HCT116 (cell line): ENCODE measurements at regions not wholly inside any gene's neighbourhood (a gene's known extent, or its start where the extent isn't known, plus 50 kb on each side); places are given as distances from the start of the nearest gene placed in this dataset.

Source experiments
- CEBPB ChIP-seq: IDR thresholded peaks from 2 replicates; pipeline ENCODE4 v1.6.1; 2012; ENCODE audit warnings: low read depth
- CTCF ChIP-seq, 3 experiments: fragments of 200-600 bp in 1 of 3; sonication (generic) in 1 of 3; IDR thresholded peaks in 2 of 3; conservative IDR thresholded peaks in 1 of 3; 2 replicates each; pipeline ENCODE4 v1.5.1; 2012 to 2017; ENCODE audit warnings: low read depth in 2 of 3, low read length in 2 of 3, antibody characterized with exemption in 1 of 3, borderline replicate concordance in 1 of 3, control low read depth in 1 of 3, mild to moderate bottlenecking in 1 of 3, mixed read lengths in 1 of 3, mixed run types in 1 of 3, moderate library complexity in 1 of 3; ENCODE audit not compliant: insufficient read depth in 1 of 3
- EGR1 ChIP-seq: IDR thresholded peaks from 2 replicates; pipeline ENCODE4 v1.6.1; 2012; ENCODE audit warnings: low read depth
- EZH2phosphoT487 ChIP-seq: fragments of 200-600 bp; IDR thresholded peaks from 2 replicates; pipeline ENCODE4 v1.6.1; 2018; ENCODE audit warnings: antibody characterized with exemption, borderline replicate concordance
- POLR2A ChIP-seq: IDR thresholded peaks from 2 replicates; pipeline ENCODE4 v1.7.0; 2011; ENCODE audit warnings: borderline replicate concordance; ENCODE audit not compliant: insufficient read depth, insufficient read length; ENCODE audit errors: extremely low read depth
- POLR2AphosphoS5 ChIP-seq: IDR thresholded peaks from 2 replicates; pipeline ENCODE4 v1.6.1; 2011; ENCODE audit warnings: mild to moderate bottlenecking, low read depth, low read length, moderate library complexity
- RAD21 ChIP-seq: IDR thresholded peaks from 2 replicates; pipeline ENCODE4 v1.6.1; 2012; ENCODE audit warnings: low read depth, mild to moderate bottlenecking
- SIN3A ChIP-seq: IDR thresholded peaks from 2 replicates; pipeline ENCODE4 v1.6.1; 2012; ENCODE audit warnings: low read depth
- SRF ChIP-seq: IDR thresholded peaks from 2 replicates; pipeline ENCODE4 v1.6.1; 2012; ENCODE audit warnings: low read depth
- YY1 ChIP-seq: IDR thresholded peaks from 2 replicates; pipeline ENCODE4 v1.6.1; 2011; ENCODE audit warnings: low read length, low read depth, moderate library complexity, mild to moderate bottlenecking; ENCODE audit not compliant: insufficient replicate concordance; ENCODE audit errors: extremely low read depth
- ZBTB33 ChIP-seq: IDR thresholded peaks from 2 replicates; pipeline ENCODE4 v1.6.1; 2011; ENCODE audit warnings: mild to moderate bottlenecking, low read length, moderate library complexity; ENCODE audit not compliant: insufficient replicate concordance; ENCODE audit errors: extremely low read depth

GRCh38 chr14:85421186-85421877, 108.6 kb upstream of the FLRT2 start:
- TF ChIP-seq CTCF (IDR thresholded peaks at IDR 0.05 in 2 of 3, conservative IDR thresholded peaks at IDR 0.05 in 1 of 3; ENCODE audit: borderline replicate concordance in 1 of 3, insufficient read depth in 1 of 3, low read depth in 2 of 3, low read length in 2 of 3) (no peak), SRF (no peak), RAD21 (no peak), EGR1 (no peak), POLR2AphosphoS5 (no peak), CEBPB (no peak), SIN3A (no peak), POLR2A (no peak), ZBTB33 (no peak), EZH2phosphoT487 (no peak), YY1 (no peak)
